Panc1 (cell line): ENCODE measurements at regions not wholly inside any gene's neighbourhood (a gene's known extent, or its start where the extent isn't known, plus 50 kb on each side); places are given as distances from the start of the nearest gene placed in this dataset.

ENCODE experiments used
- POLR2AphosphoS5 ChIP-seq: IDR thresholded peaks from 2 replicates; pipeline ENCODE4 v1.6.1; 2012; ENCODE audit warnings: mild to moderate bottlenecking, low read depth, low read length, moderate library complexity
- SIN3A ChIP-seq: IDR thresholded peaks from 2 replicates; pipeline ENCODE4 v1.6.1; 2012; ENCODE audit warnings: low read depth, mild to moderate bottlenecking, low read length, moderate library complexity, borderline replicate concordance; ENCODE audit not compliant: insufficient read depth
- TF ChIP-seq, protein P1 (sequence below): fragments of 450-650 bp; IDR thresholded peaks from 2 replicates; pipeline ENCODE4 v1.5.1; 2017; ENCODE audit warnings: mild to moderate bottlenecking
- TF ChIP-seq, protein P2 (sequence below), 2 experiments: IDR thresholded peaks; 2 replicates each; pipeline ENCODE4 v1.6.1; 2011 to 2012; ENCODE audit warnings: low read depth in 2 of 2, control low read depth in 1 of 2, low read length in 1 of 2, mild to moderate bottlenecking in 1 of 2, moderate library complexity in 1 of 2; ENCODE audit not compliant: insufficient read depth in 1 of 2

DNA sequence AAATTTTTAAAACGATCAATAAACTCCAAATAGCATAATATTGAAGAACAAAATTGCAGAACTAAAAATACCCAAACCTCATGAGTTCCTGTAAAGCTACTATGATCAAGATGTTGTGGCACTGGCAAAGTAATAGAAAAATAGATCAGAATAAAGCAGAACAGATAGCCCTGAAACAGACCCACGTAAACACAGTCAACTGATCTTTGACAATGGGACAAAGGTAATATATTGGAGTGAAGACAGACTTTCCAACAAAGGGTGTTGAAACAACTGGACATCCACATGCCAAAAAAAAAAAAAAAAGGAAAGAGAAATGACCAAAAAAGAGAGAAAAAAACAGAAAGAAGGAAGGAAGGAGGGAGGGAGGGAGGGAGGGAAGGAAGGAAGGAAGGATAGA is 138.7 kb downstream of the IRS2 start:
- TF ChIP-seq, protein P1, sequence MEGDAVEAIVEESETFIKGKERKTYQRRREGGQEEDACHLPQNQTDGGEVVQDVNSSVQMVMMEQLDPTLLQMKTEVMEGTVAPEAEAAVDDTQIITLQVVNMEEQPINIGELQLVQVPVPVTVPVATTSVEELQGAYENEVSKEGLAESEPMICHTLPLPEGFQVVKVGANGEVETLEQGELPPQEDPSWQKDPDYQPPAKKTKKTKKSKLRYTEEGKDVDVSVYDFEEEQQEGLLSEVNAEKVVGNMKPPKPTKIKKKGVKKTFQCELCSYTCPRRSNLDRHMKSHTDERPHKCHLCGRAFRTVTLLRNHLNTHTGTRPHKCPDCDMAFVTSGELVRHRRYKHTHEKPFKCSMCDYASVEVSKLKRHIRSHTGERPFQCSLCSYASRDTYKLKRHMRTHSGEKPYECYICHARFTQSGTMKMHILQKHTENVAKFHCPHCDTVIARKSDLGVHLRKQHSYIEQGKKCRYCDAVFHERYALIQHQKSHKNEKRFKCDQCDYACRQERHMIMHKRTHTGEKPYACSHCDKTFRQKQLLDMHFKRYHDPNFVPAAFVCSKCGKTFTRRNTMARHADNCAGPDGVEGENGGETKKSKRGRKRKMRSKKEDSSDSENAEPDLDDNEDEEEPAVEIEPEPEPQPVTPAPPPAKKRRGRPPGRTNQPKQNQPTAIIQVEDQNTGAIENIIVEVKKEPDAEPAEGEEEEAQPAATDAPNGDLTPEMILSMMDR = no peak
- TF ChIP-seq, protein P2, sequence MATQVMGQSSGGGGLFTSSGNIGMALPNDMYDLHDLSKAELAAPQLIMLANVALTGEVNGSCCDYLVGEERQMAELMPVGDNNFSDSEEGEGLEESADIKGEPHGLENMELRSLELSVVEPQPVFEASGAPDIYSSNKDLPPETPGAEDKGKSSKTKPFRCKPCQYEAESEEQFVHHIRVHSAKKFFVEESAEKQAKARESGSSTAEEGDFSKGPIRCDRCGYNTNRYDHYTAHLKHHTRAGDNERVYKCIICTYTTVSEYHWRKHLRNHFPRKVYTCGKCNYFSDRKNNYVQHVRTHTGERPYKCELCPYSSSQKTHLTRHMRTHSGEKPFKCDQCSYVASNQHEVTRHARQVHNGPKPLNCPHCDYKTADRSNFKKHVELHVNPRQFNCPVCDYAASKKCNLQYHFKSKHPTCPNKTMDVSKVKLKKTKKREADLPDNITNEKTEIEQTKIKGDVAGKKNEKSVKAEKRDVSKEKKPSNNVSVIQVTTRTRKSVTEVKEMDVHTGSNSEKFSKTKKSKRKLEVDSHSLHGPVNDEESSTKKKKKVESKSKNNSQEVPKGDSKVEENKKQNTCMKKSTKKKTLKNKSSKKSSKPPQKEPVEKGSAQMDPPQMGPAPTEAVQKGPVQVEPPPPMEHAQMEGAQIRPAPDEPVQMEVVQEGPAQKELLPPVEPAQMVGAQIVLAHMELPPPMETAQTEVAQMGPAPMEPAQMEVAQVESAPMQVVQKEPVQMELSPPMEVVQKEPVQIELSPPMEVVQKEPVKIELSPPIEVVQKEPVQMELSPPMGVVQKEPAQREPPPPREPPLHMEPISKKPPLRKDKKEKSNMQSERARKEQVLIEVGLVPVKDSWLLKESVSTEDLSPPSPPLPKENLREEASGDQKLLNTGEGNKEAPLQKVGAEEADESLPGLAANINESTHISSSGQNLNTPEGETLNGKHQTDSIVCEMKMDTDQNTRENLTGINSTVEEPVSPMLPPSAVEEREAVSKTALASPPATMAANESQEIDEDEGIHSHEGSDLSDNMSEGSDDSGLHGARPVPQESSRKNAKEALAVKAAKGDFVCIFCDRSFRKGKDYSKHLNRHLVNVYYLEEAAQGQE (IDR thresholded peaks at IDR 0.05; ENCODE audit: insufficient read depth in 1 of 2, low read depth in 2 of 2, low read length in 1 of 2) = no peak
- TF ChIP-seq POLR2AphosphoS5 (no peak), SIN3A (no peak)
